ENCODE measurements at regions not wholly inside any gene's neighbourhood (a gene's known extent, or its start where the extent isn't known, plus 50 kb on each side); places are given as distances from the start of the nearest gene placed in this dataset.

DNA sequence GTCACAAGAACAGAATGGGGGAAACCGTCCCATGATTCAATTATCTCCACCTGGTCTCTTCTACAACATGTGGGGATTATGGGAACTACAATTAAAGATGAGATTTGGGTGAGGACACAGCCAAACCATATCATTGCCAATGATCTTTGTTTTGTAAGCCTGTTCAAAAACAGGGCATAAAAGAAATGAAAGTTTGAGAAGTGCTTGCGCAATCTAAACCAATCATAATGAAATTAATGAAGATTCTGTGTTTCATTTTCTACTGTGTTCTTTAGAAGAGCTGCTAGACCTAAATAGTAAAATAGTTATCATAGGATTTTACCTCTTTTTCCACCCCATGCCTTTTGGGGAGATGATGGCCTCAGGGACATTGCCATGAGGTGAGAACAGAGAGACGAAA is 761.3 kb downstream of the HDGFL1 start:
- H3K36me3 ChIP-seq (ENCODE audit: control insufficient read depth in 2 of 2, insufficient read depth in 2 of 2, low read length in 1 of 2): no peaks in the 10 kb centered on the region
- H3K9me3 ChIP-seq (ENCODE audit: control insufficient read depth in 2 of 2, insufficient read depth in 1 of 2, low read length in 1 of 2): no peaks in the 10 kb centered on the region
- no peaks in the 10 kb centered on the region for H3K4me1 ChIP-seq (ENCODE audit: control insufficient read depth in 2 of 2, insufficient read depth in 2 of 2, low read length in 2 of 2)
- H3K4me3 ChIP-seq (ENCODE audit: low read length in 2 of 2): no peak overlapping the region
- WGBS: 98% methylated on average over 3 of the region's 3 CpGs
- no peak overlapping the region for H3K27ac ChIP-seq (ENCODE audit: low read depth in 1 of 2, low read length in 1 of 2)
- DNase-seq (ENCODE audit: low read depth in 6 of 9, low spot score in 9 of 9): no peak
- H3K27me3 ChIP-seq (ENCODE audit: control insufficient read depth in 2 of 2, insufficient read depth in 1 of 2, low read length in 1 of 2): no peaks in the 10 kb centered on the region

DNA sequence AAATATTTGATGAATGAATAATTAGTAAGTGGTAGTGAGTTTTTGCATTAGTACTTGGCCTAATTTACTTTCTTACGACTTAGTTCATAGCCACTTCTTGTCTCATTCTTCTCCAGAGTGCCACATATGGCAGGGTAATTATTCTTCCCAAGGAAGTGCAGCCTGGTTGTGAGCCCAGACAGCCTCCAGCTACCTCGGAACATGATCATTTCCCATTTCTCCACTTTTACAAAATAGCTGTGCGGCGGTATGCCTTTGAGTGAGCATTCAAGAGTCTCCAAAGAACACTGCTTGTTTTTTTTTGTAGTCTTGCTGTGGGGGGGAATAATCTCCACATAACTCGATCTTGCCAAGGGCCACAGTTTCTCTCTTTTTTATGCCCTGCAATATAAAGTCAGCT is 765.0 kb downstream of the HDGFL1 start:
- H3K9me3 ChIP-seq (ENCODE audit: control insufficient read depth in 2 of 2, insufficient read depth in 1 of 2, low read length in 1 of 2): no peaks in the 10 kb centered on the region
- H3K4me3 ChIP-seq (ENCODE audit: low read length in 2 of 2): no peak overlapping the region
- H3K27ac ChIP-seq (ENCODE audit: low read depth in 1 of 2, low read length in 1 of 2): no peak overlapping the region
- no peaks in the 10 kb centered on the region for H3K27me3 ChIP-seq (ENCODE audit: control insufficient read depth in 2 of 2, insufficient read depth in 1 of 2, low read length in 1 of 2)
- no peak for DNase-seq (ENCODE audit: low read depth in 6 of 9, low spot score in 9 of 9)
- WGBS: 76% methylated on average over 5 of the region's 5 CpGs
- no peaks in the 10 kb centered on the region for H3K4me1 ChIP-seq (ENCODE audit: control insufficient read depth in 2 of 2, insufficient read depth in 2 of 2, low read length in 2 of 2)
- no peaks in the 10 kb centered on the region for H3K36me3 ChIP-seq (ENCODE audit: control insufficient read depth in 2 of 2, insufficient read depth in 2 of 2, low read length in 1 of 2)

DNA sequence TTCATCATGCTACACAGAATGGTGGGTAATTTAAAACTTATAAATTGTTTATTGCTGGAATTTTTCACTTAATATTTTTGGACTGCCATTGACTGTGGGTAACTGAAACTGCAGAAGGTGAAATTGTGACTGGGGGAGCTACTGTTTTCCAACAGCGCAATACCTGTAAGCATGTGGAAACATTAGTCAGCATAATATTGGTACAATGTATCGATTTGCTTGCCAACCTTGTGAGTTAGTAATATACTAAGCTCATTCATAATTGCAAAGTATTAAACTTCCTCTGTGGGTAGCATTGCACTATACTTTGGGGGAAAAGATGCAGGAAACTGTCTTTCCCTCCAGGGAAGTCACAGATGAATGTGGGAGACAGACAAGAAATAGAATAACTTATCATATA is 766.5 kb downstream of the HDGFL1 start:
- H3K27ac ChIP-seq (ENCODE audit: low read depth in 1 of 2, low read length in 1 of 2): no peak overlapping the region
- no peaks in the 10 kb centered on the region for H3K27me3 ChIP-seq (ENCODE audit: control insufficient read depth in 2 of 2, insufficient read depth in 1 of 2, low read length in 1 of 2)
- H3K4me1 ChIP-seq (ENCODE audit: control insufficient read depth in 2 of 2, insufficient read depth in 2 of 2, low read length in 2 of 2): no peaks in the 10 kb centered on the region
- no peaks in the 10 kb centered on the region for H3K9me3 ChIP-seq (ENCODE audit: control insufficient read depth in 2 of 2, insufficient read depth in 1 of 2, low read length in 1 of 2)
- H3K36me3 ChIP-seq (ENCODE audit: control insufficient read depth in 2 of 2, insufficient read depth in 2 of 2, low read length in 1 of 2): no peaks in the 10 kb centered on the region
- no peak for DNase-seq (ENCODE audit: low read depth in 6 of 9, low spot score in 9 of 9)
- 97% methylated on average over 2 of the region's 2 CpGs for WGBS
- H3K4me3 ChIP-seq (ENCODE audit: low read length in 2 of 2): no peak overlapping the region

DNA sequence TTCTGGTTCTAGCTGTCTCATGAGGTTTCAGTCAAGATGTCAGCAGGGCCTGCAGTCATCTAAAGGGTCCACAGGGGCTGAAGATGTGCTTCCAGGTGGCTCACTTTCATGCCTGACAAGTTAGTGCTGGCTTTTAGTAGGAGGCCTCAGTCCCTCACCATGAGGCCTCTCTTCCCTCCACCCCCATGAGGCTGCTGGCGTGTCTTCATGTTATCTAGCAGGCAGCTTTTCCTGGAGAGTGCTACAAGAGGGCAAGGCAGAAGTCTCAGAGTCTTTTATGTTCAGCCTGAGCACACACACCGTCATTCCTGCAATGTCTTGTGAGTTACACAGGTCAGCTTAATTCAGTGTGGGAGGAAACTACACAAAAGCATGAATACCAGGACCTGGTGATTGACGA is 769.9 kb downstream of the HDGFL1 start:
- H3K36me3 ChIP-seq (ENCODE audit: control insufficient read depth in 2 of 2, insufficient read depth in 2 of 2, low read length in 1 of 2): no peaks in the 10 kb centered on the region
- no peak overlapping the region for H3K27ac ChIP-seq (ENCODE audit: low read depth in 1 of 2, low read length in 1 of 2)
- H3K9me3 ChIP-seq (ENCODE audit: control insufficient read depth in 2 of 2, insufficient read depth in 1 of 2, low read length in 1 of 2): no peaks in the 10 kb centered on the region
- 97% methylated on average over 3 of the region's 3 CpGs for WGBS
- no peak for DNase-seq (ENCODE audit: low read depth in 6 of 9, low spot score in 9 of 9)
- no peak overlapping the region for H3K4me3 ChIP-seq (ENCODE audit: low read length in 2 of 2)
- H3K4me1 ChIP-seq (ENCODE audit: control insufficient read depth in 2 of 2, insufficient read depth in 2 of 2, low read length in 2 of 2): no peaks in the 10 kb centered on the region
- no peaks in the 10 kb centered on the region for H3K27me3 ChIP-seq (ENCODE audit: control insufficient read depth in 2 of 2, insufficient read depth in 1 of 2, low read length in 1 of 2)

DNA sequence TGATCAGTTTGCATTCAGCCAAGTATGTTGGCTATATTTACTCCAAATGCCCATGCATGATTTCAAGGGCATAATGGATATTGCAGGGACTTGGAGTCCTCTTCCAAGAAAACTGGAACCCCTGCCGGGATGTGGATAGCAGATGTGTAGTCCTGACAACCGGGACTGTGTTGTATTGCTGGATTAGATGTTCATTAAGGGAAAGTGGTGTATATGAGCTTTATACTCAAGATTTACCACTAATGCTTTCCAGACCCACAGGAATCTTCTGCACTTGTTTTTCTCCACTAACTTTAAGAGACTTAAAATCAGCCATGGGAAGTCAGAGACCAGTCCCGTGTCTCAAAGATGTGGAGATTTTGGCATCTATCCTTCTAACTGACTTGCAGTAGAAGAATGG is 770.9 kb downstream of the HDGFL1 start:
- DNase-seq (ENCODE audit: low read depth in 6 of 9, low spot score in 9 of 9): no peak
- WGBS: 94% methylated on average over 3 of the region's 3 CpGs
- H3K36me3 ChIP-seq (ENCODE audit: control insufficient read depth in 2 of 2, insufficient read depth in 2 of 2, low read length in 1 of 2): no peaks in the 10 kb centered on the region
- H3K9me3 ChIP-seq (ENCODE audit: control insufficient read depth in 2 of 2, insufficient read depth in 1 of 2, low read length in 1 of 2): no peaks in the 10 kb centered on the region
- no peak overlapping the region for H3K4me3 ChIP-seq (ENCODE audit: low read length in 2 of 2)
- H3K27ac ChIP-seq (ENCODE audit: low read depth in 1 of 2, low read length in 1 of 2): no peak overlapping the region
- no peaks in the 10 kb centered on the region for H3K4me1 ChIP-seq (ENCODE audit: control insufficient read depth in 2 of 2, insufficient read depth in 2 of 2, low read length in 2 of 2)
- no peaks in the 10 kb centered on the region for H3K27me3 ChIP-seq (ENCODE audit: control insufficient read depth in 2 of 2, insufficient read depth in 1 of 2, low read length in 1 of 2)

- no peak for DNase-seq (ENCODE audit: low read depth in 6 of 9, low spot score in 9 of 9)
- H3K4me1 ChIP-seq (ENCODE audit: control insufficient read depth in 2 of 2, insufficient read depth in 2 of 2, low read length in 2 of 2): no peaks in the 10 kb centered on the region
- H3K9me3 ChIP-seq (ENCODE audit: control insufficient read depth in 2 of 2, insufficient read depth in 1 of 2, low read length in 1 of 2): no peaks in the 10 kb centered on the region
- H3K36me3 ChIP-seq (ENCODE audit: control insufficient read depth in 2 of 2, insufficient read depth in 2 of 2, low read length in 1 of 2): no peaks in the 10 kb centered on the region
- 95% methylated on average over 5 of the region's 5 CpGs for WGBS
- no peak overlapping the region for H3K27ac ChIP-seq (ENCODE audit: low read depth in 1 of 2, low read length in 1 of 2)
- H3K27me3 ChIP-seq (ENCODE audit: control insufficient read depth in 2 of 2, insufficient read depth in 1 of 2, low read length in 1 of 2): no peaks in the 10 kb centered on the region
- no peak overlapping the region for H3K4me3 ChIP-seq (ENCODE audit: low read length in 2 of 2)
Measured at GRCh38 chr6:23343610-23344306, 774.4 kb downstream of the HDGFL1 start.

DNA sequence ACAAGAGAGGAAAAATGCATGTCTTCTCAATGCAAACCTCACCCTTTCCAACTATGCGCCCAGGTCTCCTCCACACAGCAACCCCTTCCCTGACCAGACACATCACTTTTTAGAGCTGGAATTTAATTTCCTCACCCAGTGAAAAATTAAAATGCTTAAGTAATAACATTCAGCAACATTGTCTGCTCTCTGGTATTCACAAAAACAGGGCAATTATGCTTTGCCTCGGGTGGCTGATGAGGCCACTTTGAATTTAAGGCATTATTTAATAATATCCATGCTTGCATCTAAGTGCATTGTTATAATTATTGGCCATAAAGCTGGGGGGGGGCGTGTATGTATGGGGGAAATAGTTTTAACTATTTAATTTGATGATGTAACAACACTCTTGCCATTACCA is 777.8 kb upstream of the NRSN1 start:
- Histone ChIP-seq H3K4me1 (ENCODE audit: control insufficient read depth in 2 of 2, insufficient read depth in 2 of 2, low read length in 2 of 2) (no peaks in the 10 kb centered on the region), H3K36me3 (ENCODE audit: control insufficient read depth in 2 of 2, insufficient read depth in 2 of 2, low read length in 1 of 2) (no peaks in the 10 kb centered on the region), H3K4me3 (ENCODE audit: low read length in 2 of 2) (no peak overlapping the region), H3K27ac (ENCODE audit: low read depth in 1 of 2, low read length in 1 of 2) (no peak overlapping the region), H3K27me3 (ENCODE audit: control insufficient read depth in 2 of 2, insufficient read depth in 1 of 2, low read length in 1 of 2) (no peaks in the 10 kb centered on the region), H3K9me3 (ENCODE audit: control insufficient read depth in 2 of 2, insufficient read depth in 1 of 2, low read length in 1 of 2) (no peaks in the 10 kb centered on the region)
- DNase-seq (ENCODE audit: low read depth in 6 of 9, low spot score in 9 of 9): no peak
- 93% methylated on average over 3 of the region's 3 CpGs for WGBS

GRCh38 chr6:23349521-23350147 is 776.4 kb upstream of the NRSN1 start:
- Histone ChIP-seq H3K27me3 (ENCODE audit: control insufficient read depth in 2 of 2, insufficient read depth in 1 of 2, low read length in 1 of 2) (no peaks in the 10 kb centered on the region), H3K36me3 (ENCODE audit: control insufficient read depth in 2 of 2, insufficient read depth in 2 of 2, low read length in 1 of 2) (no peaks in the 10 kb centered on the region), H3K9me3 (ENCODE audit: control insufficient read depth in 2 of 2, insufficient read depth in 1 of 2, low read length in 1 of 2) (no peaks in the 10 kb centered on the region), H3K4me3 (ENCODE audit: low read length in 2 of 2) (no peak overlapping the region), H3K4me1 (ENCODE audit: control insufficient read depth in 2 of 2, insufficient read depth in 2 of 2, low read length in 2 of 2) (no peaks in the 10 kb centered on the region), H3K27ac (ENCODE audit: low read depth in 1 of 2, low read length in 1 of 2) (no peak overlapping the region)
- WGBS: 85% methylated on average over 3 of the region's 3 CpGs
- DNase-seq (ENCODE audit: low read depth in 6 of 9, low spot score in 9 of 9): no peak

- Histone ChIP-seq H3K4me3 (ENCODE audit: low read length in 2 of 2) (no peak overlapping the region), H3K4me1 (ENCODE audit: control insufficient read depth in 2 of 2, insufficient read depth in 2 of 2, low read length in 2 of 2) (no peaks in the 10 kb centered on the region), H3K36me3 (ENCODE audit: control insufficient read depth in 2 of 2, insufficient read depth in 2 of 2, low read length in 1 of 2) (no peaks in the 10 kb centered on the region), H3K9me3 (ENCODE audit: control insufficient read depth in 2 of 2, insufficient read depth in 1 of 2, low read length in 1 of 2) (no peaks in the 10 kb centered on the region), H3K27ac (ENCODE audit: low read depth in 1 of 2, low read length in 1 of 2) (no peak overlapping the region), H3K27me3 (ENCODE audit: control insufficient read depth in 2 of 2, insufficient read depth in 1 of 2, low read length in 1 of 2) (no peaks in the 10 kb centered on the region)
- 96% methylated on average over 2 of the region's 2 CpGs for WGBS
- no peak for DNase-seq (ENCODE audit: low read depth in 6 of 9, low spot score in 9 of 9)
Measured at GRCh38 chr6:23350752-23351453, 775.1 kb upstream of the NRSN1 start.
